ENCODE measurements at regions not wholly inside any gene's neighbourhood (a gene's known extent, or its start where the extent isn't known, plus 50 kb on each side); places are given as distances from the start of the nearest gene placed in this dataset.

DNA sequence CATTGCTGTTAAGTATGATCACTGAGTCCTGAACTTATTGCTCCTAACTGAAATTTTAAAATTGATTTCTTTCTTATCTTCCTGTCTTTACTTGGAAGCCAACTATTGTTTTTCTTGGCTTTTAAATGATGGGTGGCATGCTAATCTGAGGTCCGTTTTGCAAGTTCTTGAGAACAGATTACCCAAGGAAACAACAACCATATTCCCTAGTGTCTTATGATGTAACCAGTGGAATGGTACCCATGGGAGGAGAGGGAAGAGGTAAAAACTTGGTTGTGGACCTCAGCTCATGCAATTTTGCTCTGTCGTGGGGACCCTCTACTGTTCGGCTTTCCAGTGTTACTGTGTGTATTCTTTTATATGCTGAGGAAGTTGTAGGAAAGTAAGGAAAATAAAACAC is 454.8 kb upstream of the ADAMTS5 start:
- TF ChIP-seq, protein P1, sequence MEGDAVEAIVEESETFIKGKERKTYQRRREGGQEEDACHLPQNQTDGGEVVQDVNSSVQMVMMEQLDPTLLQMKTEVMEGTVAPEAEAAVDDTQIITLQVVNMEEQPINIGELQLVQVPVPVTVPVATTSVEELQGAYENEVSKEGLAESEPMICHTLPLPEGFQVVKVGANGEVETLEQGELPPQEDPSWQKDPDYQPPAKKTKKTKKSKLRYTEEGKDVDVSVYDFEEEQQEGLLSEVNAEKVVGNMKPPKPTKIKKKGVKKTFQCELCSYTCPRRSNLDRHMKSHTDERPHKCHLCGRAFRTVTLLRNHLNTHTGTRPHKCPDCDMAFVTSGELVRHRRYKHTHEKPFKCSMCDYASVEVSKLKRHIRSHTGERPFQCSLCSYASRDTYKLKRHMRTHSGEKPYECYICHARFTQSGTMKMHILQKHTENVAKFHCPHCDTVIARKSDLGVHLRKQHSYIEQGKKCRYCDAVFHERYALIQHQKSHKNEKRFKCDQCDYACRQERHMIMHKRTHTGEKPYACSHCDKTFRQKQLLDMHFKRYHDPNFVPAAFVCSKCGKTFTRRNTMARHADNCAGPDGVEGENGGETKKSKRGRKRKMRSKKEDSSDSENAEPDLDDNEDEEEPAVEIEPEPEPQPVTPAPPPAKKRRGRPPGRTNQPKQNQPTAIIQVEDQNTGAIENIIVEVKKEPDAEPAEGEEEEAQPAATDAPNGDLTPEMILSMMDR (IDR thresholded peaks at IDR 0.05; ENCODE audit: extremely low read depth in 1 of 2, insufficient read depth in 1 of 2, low read depth in 1 of 2, low read length in 2 of 2), result no peak
- TF ChIP-seq POLR2AphosphoS5 (IDR thresholded peaks at IDR 0.05; ENCODE audit: insufficient read depth, low read depth, low read length) (no peak), EZH2 (IDR thresholded peaks at IDR 0.05; ENCODE audit: borderline replicate concordance, low read depth, low read length, severe bottlenecking) (no peak), MYC (IDR thresholded peaks at IDR 0.05; ENCODE audit: low read depth, low read length) (no peak)
- TF ChIP-seq, protein P2, sequence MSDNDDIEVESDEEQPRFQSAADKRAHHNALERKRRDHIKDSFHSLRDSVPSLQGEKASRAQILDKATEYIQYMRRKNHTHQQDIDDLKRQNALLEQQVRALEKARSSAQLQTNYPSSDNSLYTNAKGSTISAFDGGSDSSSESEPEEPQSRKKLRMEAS (IDR thresholded peaks at IDR 0.05; ENCODE audit: insufficient read depth, insufficient read length), result no peak
